GM12873 (cell line): ENCODE measurements at regions not wholly inside any gene's neighbourhood (a gene's known extent, or its start where the extent isn't known, plus 50 kb on each side); places are given as distances from the start of the nearest gene placed in this dataset.

ENCODE experiments used
- TF ChIP-seq, protein P1 (sequence below): IDR thresholded peaks from 2 replicates; pipeline ENCODE4 v1.5.1; 2012; ENCODE audit warnings: low read depth, mild to moderate bottlenecking, moderate library complexity, low read length, control low read depth; ENCODE audit not compliant: insufficient read depth; ENCODE audit errors: missing control alignments

DNA sequence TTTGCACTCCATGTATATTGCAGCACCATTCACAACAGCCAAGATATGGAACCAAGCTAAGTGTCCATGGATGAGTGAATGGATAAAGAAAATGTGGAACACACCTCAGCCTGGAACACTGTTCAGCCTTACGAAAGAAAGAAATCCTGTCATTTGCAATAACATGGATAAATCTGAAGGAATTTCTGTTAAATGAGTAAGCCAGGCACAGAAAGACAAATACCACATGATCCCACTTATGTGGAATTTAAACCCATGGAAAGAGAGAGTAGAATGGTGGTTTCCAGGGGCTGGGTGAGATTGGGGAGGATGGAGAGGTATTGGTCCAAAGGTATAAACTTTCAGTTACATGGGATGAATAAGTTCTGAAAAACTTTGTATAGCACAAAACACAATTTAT is 228.9 kb upstream of the CD180 start:
- TF ChIP-seq, protein P1, sequence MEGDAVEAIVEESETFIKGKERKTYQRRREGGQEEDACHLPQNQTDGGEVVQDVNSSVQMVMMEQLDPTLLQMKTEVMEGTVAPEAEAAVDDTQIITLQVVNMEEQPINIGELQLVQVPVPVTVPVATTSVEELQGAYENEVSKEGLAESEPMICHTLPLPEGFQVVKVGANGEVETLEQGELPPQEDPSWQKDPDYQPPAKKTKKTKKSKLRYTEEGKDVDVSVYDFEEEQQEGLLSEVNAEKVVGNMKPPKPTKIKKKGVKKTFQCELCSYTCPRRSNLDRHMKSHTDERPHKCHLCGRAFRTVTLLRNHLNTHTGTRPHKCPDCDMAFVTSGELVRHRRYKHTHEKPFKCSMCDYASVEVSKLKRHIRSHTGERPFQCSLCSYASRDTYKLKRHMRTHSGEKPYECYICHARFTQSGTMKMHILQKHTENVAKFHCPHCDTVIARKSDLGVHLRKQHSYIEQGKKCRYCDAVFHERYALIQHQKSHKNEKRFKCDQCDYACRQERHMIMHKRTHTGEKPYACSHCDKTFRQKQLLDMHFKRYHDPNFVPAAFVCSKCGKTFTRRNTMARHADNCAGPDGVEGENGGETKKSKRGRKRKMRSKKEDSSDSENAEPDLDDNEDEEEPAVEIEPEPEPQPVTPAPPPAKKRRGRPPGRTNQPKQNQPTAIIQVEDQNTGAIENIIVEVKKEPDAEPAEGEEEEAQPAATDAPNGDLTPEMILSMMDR = no peak

DNA sequence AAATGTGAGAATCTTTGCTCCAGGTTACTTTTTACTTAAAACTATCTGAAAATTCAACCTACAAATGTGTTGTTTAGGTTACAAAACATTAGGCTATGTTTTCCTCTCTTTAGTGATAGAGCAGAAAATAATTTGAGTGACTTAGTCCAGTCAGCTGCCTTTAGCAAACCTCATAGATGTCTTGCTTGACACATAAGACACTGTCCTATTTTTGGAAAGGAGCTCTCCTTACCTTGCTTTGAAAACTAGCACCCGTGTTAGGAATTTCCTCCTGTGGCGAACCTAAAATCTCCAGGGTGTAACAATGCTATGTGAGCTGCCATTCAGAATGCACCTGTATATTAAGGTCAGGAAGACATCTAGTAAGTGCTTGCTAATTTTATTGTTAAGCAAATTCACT is 221.2 kb upstream of the CD180 start:
- TF ChIP-seq, protein P1 = no peak

DNA sequence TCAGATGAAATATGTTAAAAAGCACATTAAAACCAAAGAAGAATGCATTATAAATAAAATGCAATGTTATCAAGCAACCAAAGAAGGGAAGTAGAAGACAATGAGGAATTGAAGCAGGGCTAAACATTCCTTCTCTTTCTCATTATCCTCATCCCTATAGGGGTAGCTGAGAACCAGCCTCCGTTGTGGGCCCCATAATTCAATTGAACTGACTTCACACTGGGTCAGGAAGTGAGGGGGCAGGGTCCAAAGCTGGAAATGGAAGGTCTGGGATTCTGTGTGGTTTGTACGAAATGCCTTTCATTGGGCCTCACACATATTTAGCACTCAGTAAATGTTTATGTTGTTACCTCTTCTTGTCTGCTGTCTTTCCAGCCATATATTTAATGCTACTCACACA is 220.4 kb upstream of the CD180 start:
- TF ChIP-seq, protein P1 = no peak

DNA sequence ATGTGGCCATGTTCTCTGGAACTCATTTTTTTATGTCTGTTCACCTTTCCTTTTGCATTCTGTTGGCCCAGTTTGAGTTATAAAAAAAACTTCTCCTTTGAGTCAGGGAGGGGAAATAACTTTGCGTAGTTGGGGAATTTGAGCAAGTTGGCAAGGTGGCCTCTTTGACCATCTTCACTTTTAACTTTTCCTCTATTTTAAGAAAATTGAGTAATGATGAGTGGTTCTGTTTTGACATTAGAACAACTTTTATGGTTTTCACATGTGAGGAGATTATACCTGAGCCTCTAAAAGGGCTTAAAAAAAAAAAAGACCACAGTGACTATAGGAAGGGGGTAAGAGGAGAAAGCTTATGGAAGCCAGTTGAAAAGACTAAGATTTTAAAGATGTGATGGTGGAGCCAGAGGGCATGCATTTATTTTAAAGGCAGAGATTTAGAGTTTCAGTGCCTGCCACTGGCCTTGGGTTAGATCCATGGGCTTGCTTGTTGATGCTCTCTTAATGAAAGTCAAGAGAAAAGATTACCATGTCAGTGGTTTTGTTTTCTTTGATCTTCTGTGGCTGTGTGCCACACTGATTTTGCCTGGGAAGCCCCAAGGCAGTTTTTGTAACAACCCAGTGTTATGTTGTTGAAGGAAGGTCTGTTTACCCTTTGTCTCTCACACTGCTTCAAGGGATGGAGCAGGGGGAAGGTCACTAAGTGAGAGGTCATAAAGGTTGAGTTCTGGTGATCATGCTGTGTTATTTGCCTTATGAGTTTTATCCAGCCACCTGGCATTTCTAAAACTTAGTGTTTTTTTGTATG is 219.7 kb upstream of the CD180 start:
- TF ChIP-seq, protein P1 = no peak

DNA sequence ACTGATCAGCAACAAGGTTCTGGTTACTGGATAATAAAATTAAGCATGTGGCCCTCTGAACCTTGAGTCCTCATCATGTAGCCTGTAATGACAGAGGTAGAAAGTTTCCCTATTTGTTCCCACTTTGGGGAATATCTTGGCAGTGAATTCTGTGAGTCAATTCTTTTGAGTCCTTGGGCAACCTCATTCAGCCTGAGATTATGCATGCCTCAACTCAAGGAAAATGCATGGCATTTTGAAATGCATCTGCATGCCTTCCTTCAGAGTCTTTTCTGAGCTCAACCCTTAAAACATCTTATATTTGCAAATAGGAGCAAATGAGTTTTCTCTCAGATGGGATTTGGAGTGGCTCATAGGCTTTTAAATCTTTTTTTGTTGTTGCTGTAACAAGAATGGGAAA is 218.1 kb upstream of the CD180 start:
- TF ChIP-seq, protein P1 = no peak

DNA sequence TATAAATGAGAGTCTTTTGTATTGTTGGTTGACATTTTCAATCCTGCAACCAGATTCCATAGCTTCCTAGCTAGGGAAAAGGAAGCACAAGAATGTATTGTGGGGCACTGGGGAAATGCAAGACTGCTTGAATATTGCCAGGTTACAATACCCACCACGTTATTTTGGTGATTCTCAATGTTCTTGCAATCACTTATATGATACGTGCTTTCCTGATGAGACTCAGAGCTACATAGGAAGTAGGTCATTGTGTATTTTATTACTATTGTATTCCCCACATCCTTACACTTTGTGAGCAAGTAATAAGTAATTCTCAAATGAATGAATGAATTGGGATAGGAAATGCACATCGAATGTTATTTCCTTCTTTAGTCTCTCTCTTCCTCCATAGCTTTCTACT is 217.1 kb upstream of the CD180 start:
- TF ChIP-seq, protein P1 = no peak

DNA sequence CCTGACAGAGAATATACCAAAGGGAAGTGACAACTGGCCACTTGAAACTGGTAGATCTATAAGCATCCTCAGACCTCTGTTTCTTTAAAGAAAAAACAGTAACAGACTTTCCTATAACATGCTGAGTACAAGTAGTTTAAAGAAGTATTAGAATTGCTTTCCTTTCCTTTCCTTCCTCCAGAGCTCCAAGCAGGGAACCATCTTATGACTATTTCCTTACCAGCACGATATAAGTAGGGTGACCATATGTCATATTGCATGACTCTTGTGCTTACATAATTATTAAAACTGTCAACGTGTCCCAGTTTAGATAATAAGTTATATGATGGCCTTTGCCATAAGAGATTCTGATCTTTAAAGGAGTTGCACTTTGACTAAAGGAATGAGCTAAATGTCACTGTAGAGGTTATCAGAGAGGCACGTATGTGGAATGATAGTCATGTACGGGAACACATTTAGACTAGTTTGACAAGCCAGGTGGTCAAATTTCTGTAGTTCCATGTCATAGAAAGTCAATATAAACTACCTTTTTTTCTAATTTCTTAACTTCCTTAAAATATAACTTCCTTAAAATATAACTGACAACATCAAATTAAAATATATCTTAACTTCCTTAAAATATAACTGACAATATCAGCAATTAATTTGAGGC is 212.7 kb upstream of the CD180 start:
- TF ChIP-seq, protein P1 = no peak
